GM12892 (cell line): ENCODE measurements at regions not wholly inside any gene's neighbourhood (a gene's known extent, or its start where the extent isn't known, plus 50 kb on each side); places are given as distances from the start of the nearest gene placed in this dataset.

Experiments
- POLR2A ChIP-seq: IDR thresholded peaks from 2 replicates; pipeline ENCODE4 v1.6.1; 2011; ENCODE audit warnings: low read depth, low read length, control low read depth
- POLR2AphosphoS5 ChIP-seq: IDR thresholded peaks from 2 replicates; pipeline ENCODE4 v1.6.1; 2011; ENCODE audit warnings: low read depth, low read length, control low read depth

- TF ChIP-seq POLR2AphosphoS5, result no peak
- TF ChIP-seq POLR2A, result no peak
These were observed 340.1 kb upstream of the PRR16 start for GRCh38 chr5:120124031-120124430.
